ENCODE measurements at regions not wholly inside any gene's neighbourhood (a gene's known extent, or its start where the extent isn't known, plus 50 kb on each side); places are given as distances from the start of the nearest gene placed in this dataset.

GRCh38 chr14:30078811-30079402, 151.3 kb upstream of the PRKD1 start:
- no peak for TF ChIP-seq POLR2A (IDR thresholded peaks at IDR 0.05)
- no peak for TF ChIP-seq CTCF (IDR thresholded peaks at IDR 0.05)

All from lower leg skin (tissue), 3 donors.